K562 (cell line): ENCODE measurements at regions not wholly inside any gene's neighbourhood (a gene's known extent, or its start where the extent isn't known, plus 50 kb on each side); places are given as distances from the start of the nearest gene placed in this dataset.

Source experiments
- ATAC-seq: fragments of 200-7000 bp; cut with Tn5 transposase; 3 replicates; pipeline ENCODE4 v1.9.1; 2020; ENCODE audit warnings: moderate library complexity
- BruUV-seq: library from RNA; stranded (reverse); fragments of 400-500 nt; replicated peaks from 2 replicates; lab custom pipeline; 2021; lab: Mats Ljungman, UMichigan
- CTCF ChIA-PET: fragments of 300-600 bp; formaldehyde crosslinking; extraction: SDS; loops from one replicate; lab custom pipeline; 2021; ENCODE audit warnings: low intra/inter-chr PET ratio; lab: Yijun Ruan, JAX
- POLR2A ChIA-PET: fragments of 300-600, 350-650 bp; sonication (Branson Sonifier 250); formaldehyde crosslinking; extraction: SDS; loops from one replicate; lab custom pipeline; 2021; ENCODE audit warnings: antibody characterized with exemption, inconsistent platforms; lab: Yijun Ruan, JAX
- DNase-seq, 4 experiments: peaks; one replicate each; pipeline versions ENCODE4 v3.0.0 to v3.0.0-alpha.2; 2011 to 2018; ENCODE audit warnings: low spot score in 3 of 4, mixed read lengths in 3 of 4; ENCODE audit errors: extremely low read depth in 1 of 4
- FAIRE-seq: peaks from 2 replicates; lab custom pipeline; 2011; peaks lifted over from hg19 to GRCh38; lab: Jason Lieb, UNC
- H2AFZ ChIP-seq: 2 replicates; pipeline ENCODE4 v1.6.0; 2011; ENCODE audit warnings: low read depth, low read length, control low read depth, inconsistent platforms
- H3K27ac ChIP-seq: fragments of 200-600 bp; 3 replicates; pipeline ENCODE4 v1.8.0; 2011; ENCODE audit warnings: low read depth, mild to moderate bottlenecking, control low read depth, inconsistent platforms, low read length, moderate library complexity, mixed read lengths; ENCODE audit errors: extremely low read depth
- H3K27me3 ChIP-seq, 2 experiments: fragments of 300-600 bp in 1 of 2; 2 replicates in 1 of 2; 3 replicates in 1 of 2; pipeline versions ENCODE4 v1.6.0 to v1.8.0; 2011; ENCODE audit warnings: inconsistent platforms in 2 of 2, low read length in 2 of 2, mild to moderate bottlenecking in 1 of 2, mixed read lengths in 1 of 2, moderate library complexity in 1 of 2; ENCODE audit not compliant: control insufficient read depth in 2 of 2, insufficient read depth in 2 of 2
- H3K36me3 ChIP-seq: fragments of 300-600 bp; 3 replicates; pipeline ENCODE4 v1.8.0; 2011; ENCODE audit warnings: mild to moderate bottlenecking, low read length, inconsistent platforms; ENCODE audit not compliant: control insufficient read depth, insufficient read depth
- H3K4me1 ChIP-seq, 2 experiments: fragments of 200-600 bp in 1 of 2; replicated peaks in 1 of 2; 2 replicates in 1 of 2; 3 replicates in 1 of 2; pipeline versions ENCODE4 v1.5.1 to v1.8.0; 2011; ENCODE audit warnings: inconsistent platforms in 2 of 2, low read length in 2 of 2, mild to moderate bottlenecking in 1 of 2, mixed read lengths in 1 of 2, moderate library complexity in 1 of 2; ENCODE audit not compliant: control insufficient read depth in 2 of 2, insufficient read depth in 2 of 2
- H3K4me2 ChIP-seq: 2 replicates; pipeline ENCODE4 v1.6.1; 2011; ENCODE audit warnings: low read length, control low read depth, inconsistent platforms, mixed read lengths; ENCODE audit not compliant: insufficient read depth
- H3K4me3 ChIP-seq: fragments of 200-600 bp; sonication (generic), shearing (Covaris generic); 2 replicates; pipeline ENCODE4 v1.5.1; 2016; ENCODE audit warnings: control low read depth, inconsistent platforms
- H3K79me2 ChIP-seq: fragments of 200-600 bp; 3 replicates; pipeline ENCODE4 v1.8.0; 2011; ENCODE audit warnings: low read length, inconsistent platforms; ENCODE audit not compliant: control insufficient read depth, insufficient read depth
- H3K9ac ChIP-seq, 2 experiments: 2 replicates each; pipeline versions ENCODE4 v1.6.0 to v1.6.1; 2011; ENCODE audit warnings: low read depth in 2 of 2, low read length in 2 of 2, control low read depth in 1 of 2, inconsistent platforms in 1 of 2, mild to moderate bottlenecking in 1 of 2, mixed read lengths in 1 of 2; ENCODE audit not compliant: insufficient read depth in 1 of 2
- H3K9me1 ChIP-seq: one replicate; pipeline ENCODE4 v1.6.0; 2011; ENCODE audit warnings: inconsistent platforms, mild to moderate bottlenecking, low read length, moderate library complexity; ENCODE audit not compliant: control insufficient read depth, insufficient read depth
- H3K9me3 ChIP-seq: replicated peaks from 2 replicates; pipeline ENCODE4 v1.5.1; 2011; ENCODE audit warnings: low read depth, low read length, inconsistent platforms; ENCODE audit not compliant: control insufficient read depth, insufficient read depth
- H4K20me1 ChIP-seq: replicated peaks from 2 replicates; pipeline ENCODE4 v1.6.1; 2011; ENCODE audit warnings: low read length, inconsistent platforms, mixed read lengths; ENCODE audit not compliant: control insufficient read depth, insufficient read depth
- CBFB ChIP-seq: sonication (generic); formaldehyde crosslinking; IDR thresholded peaks from 2 replicates; pipeline ENCODE4 v1.4.0; 2020; ENCODE audit warnings: mild to moderate bottlenecking, missing genetic modification reagents
- GATAD2A ChIP-seq: fragments of 450-650 bp; IDR thresholded peaks from 2 replicates; pipeline ENCODE4 v1.6.1; 2017
- MCM7 ChIP-seq, 2 experiments: fragments of 450-650 bp; IDR thresholded peaks; 2 replicates each; pipeline ENCODE4 v1.6.1; 2016 to 2018
- NBN ChIP-seq: fragments of 450-650 bp; IDR thresholded peaks from 2 replicates; pipeline ENCODE4 v1.6.1; 2016; ENCODE audit warnings: low read depth, mild to moderate bottlenecking
- RBM22 ChIP-seq: fragments of 200-400 bp; formaldehyde crosslinking; IDR thresholded peaks from 2 replicates; pipeline ENCODE4 v1.6.1; 2018; ENCODE audit warnings: low read length, low read depth; ENCODE audit not compliant: poor library complexity, severe bottlenecking
- RBM25 ChIP-seq: fragments of 200-400 bp; formaldehyde crosslinking; IDR thresholded peaks from 2 replicates; pipeline ENCODE4 v1.6.1; 2018; ENCODE audit warnings: low read length, low read depth, moderate library complexity; ENCODE audit not compliant: severe bottlenecking
- TBL1XR1 ChIP-seq, 2 experiments: IDR thresholded peaks; 2 replicates each; pipeline ENCODE4 v1.6.1; 2012; ENCODE audit warnings: improper control_type of control experiment in 2 of 2, low read length in 2 of 2, mild to moderate bottlenecking in 1 of 2
- ZEB2 ChIP-seq: fragments of 450-650 bp; IDR thresholded peaks from 2 replicates; pipeline ENCODE4 v1.6.1; 2016
- ZNF212 ChIP-seq: fragments of 450-650 bp; formaldehyde crosslinking; IDR thresholded peaks from 2 replicates; pipeline ENCODE4 v1.4.0; 2020; ENCODE audit warnings: mild to moderate bottlenecking
- WGBS: fragments of 100-300 bp; shearing (Covaris generic); methylation state at CpG from one replicate; pipeline ENCODE4 v1.1.6; 2016; ENCODE audit warnings: low coverage, mixed read lengths; ENCODE audit not compliant: insufficient coverage; ENCODE audit errors: missing lambda C conversion rate; 5-methylcytosine and 5-hydroxymethylcytosine counted together
- in situ Hi-C: fragments of 300-500 bp; cut with MboI; formaldehyde crosslinking; loops from 4 replicates; pipeline ENCODE4 v1.15.0; 2018; ENCODE audit warnings: inconsistent platforms, mixed read lengths
- intact Hi-C: fragments of 100-400 bp; cut with micrococcal nuclease; formaldehyde crosslinking; loops from 2 replicates; pipeline ENCODE4 v1.14.2; 2022
- TF ChIP-seq, protein P1 (sequence below): fragments of 450-650 bp; IDR thresholded peaks from 2 replicates; pipeline ENCODE4 v1.6.1; 2014; ENCODE audit warnings: low read depth, mild to moderate bottlenecking, moderate library complexity, borderline replicate concordance

DNA sequence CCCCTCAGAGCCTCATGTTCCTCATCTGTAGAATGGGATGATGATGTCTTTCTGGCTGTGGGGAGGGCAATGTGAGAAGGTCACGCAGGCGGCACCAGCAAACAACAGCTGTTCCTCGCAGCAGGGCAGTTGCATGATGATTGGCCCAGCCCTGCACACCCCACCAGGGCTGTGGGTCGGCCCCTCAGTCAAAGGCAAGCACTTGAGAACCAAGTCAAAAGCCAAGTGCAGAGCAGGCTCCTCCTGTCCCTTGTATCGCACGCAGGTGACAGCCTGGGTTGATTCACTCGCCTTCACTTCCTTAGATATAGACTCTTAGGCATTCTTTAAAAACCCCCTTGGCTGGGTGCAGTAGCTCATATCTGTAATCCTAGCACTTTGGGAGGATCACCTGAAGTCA, 191.9 kb upstream of the C1orf174 start:
- DNase-seq (no peak), ATAC-seq (no peak), FAIRE-seq (no peak)
- Histone ChIP-seq H4K20me1 (no peaks in the 10 kb centered on the region; the same call in 1 of the 2 replicates), H3K9me1 (no peaks in the 10 kb centered on the region), H3K79me2 (no peaks in the 10 kb centered on the region), H3K4me1 (no peaks in the 10 kb centered on the region), H3K4me2 (no peak overlapping the region), H3K9me3 (no peaks in the 10 kb centered on the region), H3K4me3 (no peak overlapping the region), H2AFZ (no peak overlapping the region), H3K27me3 (peaks cover 2 to 38% of the 10 kb centered on the region in 2 experiments; a peak in 2 of 5 replicates), H3K27ac (no peak overlapping the region), H3K9ac (no peak overlapping the region), H3K36me3 (no peaks in the 10 kb centered on the region)
- BruUV-seq, result no TSS peak
- TF ChIP-seq RBM22 (no peak), ZEB2 (no peak), MCM7 (IDR thresholded peaks at IDR 0.05) (no peak), RBM25 (no peak), GATAD2A (no peak), ZNF212 (CRISPR knock-in tag) (no peak), TBL1XR1 (IDR thresholded peaks at IDR 0.05; ENCODE audit: low read length in 2 of 2) (no peak), NBN (no peak), CBFB (CRISPR knock-in tag) (no peak)
- TF ChIP-seq, protein P1, sequence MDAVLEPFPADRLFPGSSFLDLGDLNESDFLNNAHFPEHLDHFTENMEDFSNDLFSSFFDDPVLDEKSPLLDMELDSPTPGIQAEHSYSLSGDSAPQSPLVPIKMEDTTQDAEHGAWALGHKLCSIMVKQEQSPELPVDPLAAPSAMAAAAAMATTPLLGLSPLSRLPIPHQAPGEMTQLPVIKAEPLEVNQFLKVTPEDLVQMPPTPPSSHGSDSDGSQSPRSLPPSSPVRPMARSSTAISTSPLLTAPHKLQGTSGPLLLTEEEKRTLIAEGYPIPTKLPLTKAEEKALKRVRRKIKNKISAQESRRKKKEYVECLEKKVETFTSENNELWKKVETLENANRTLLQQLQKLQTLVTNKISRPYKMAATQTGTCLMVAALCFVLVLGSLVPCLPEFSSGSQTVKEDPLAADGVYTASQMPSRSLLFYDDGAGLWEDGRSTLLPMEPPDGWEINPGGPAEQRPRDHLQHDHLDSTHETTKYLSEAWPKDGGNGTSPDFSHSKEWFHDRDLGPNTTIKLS, result no peak
- WGBS, result 1% methylated on average over 7 of the region's 7 CpGs
- ChIA-PET CTCF (no interaction called here), POLR2A (no interaction called here)
- in situ Hi-C loops, result no loop called here
- intact Hi-C loops, result no loop called here
